Urinary bladder (tissue), 3 donors: ENCODE measurements at regions not wholly inside any gene's neighbourhood (a gene's known extent, or its start where the extent isn't known, plus 50 kb on each side); places are given as distances from the start of the nearest gene placed in this dataset.

Experiments used
- DNase-seq: peaks from one replicate; pipeline ENCODE4 v3.0.0-alpha.2; 2015; ENCODE audit errors: extremely low spot score
- H3K27ac ChIP-seq: one replicate; pipeline ENCODE4 v1.5.1; 2013; ENCODE audit warnings: low read depth, mild to moderate bottlenecking, moderate library complexity
- H3K36me3 ChIP-seq: one replicate; pipeline ENCODE4 v1.6.1; 2013; ENCODE audit warnings: mild to moderate bottlenecking, moderate library complexity; ENCODE audit not compliant: insufficient read depth
- H3K4me1 ChIP-seq: one replicate; pipeline ENCODE4 v1.6.1; 2013; ENCODE audit warnings: mild to moderate bottlenecking, moderate library complexity; ENCODE audit not compliant: insufficient read depth
- H3K4me3 ChIP-seq: one replicate; pipeline ENCODE4 v1.5.1; 2013; ENCODE audit warnings: low read depth, low read length
- WGBS: extraction: QIAGEN DNeasy Blood & Tissue Kit; methylation state at CpG from one replicate; pipeline ENCODE4 v1.1.7; 2013; 5-methylcytosine and 5-hydroxymethylcytosine counted together
- donor health status: healthy with polysubstance abuse.
- donor health status: healthy.

- WGBS = 91% methylated on average over 2 of the region's 2 CpGs
- no peaks in the 10 kb centered on the region for H3K36me3 ChIP-seq
- no peak for DNase-seq
- no peak overlapping the region for H3K4me3 ChIP-seq
- H3K27ac ChIP-seq = no peak overlapping the region
- no peaks in the 10 kb centered on the region for H3K4me1 ChIP-seq
Observed at GRCh38 chr2:38174131-38174530, 98.2 kb upstream of the CYP1B1 start.

GRCh38 chr2:38173683-38174082, 97.7 kb upstream of the CYP1B1 start:
- 76% methylated on average over 4 of the region's 4 CpGs for WGBS
- H3K27ac ChIP-seq = no peak overlapping the region
- no peak overlapping the region for H3K4me3 ChIP-seq
- no peak for DNase-seq
- no peaks in the 10 kb centered on the region for H3K4me1 ChIP-seq
- H3K36me3 ChIP-seq = no peaks in the 10 kb centered on the region

- no peak for DNase-seq
- no peaks in the 10 kb centered on the region for H3K4me1 ChIP-seq
- no peak overlapping the region for H3K27ac ChIP-seq
- 88% methylated on average over 1 of the region's 1 CpG for WGBS
- H3K4me3 ChIP-seq = no peak overlapping the region
- H3K36me3 ChIP-seq = no peaks in the 10 kb centered on the region
Observed at GRCh38 chr2:38171208-38171855, 95.4 kb upstream of the CYP1B1 start.

GRCh38 chr2:38170733-38171132, 94.8 kb upstream of the CYP1B1 start:
- H3K4me3 ChIP-seq = no peak overlapping the region
- DNase-seq = no peak
- H3K4me1 ChIP-seq = no peaks in the 10 kb centered on the region
- H3K36me3 ChIP-seq = no peaks in the 10 kb centered on the region
- no peak overlapping the region for H3K27ac ChIP-seq

- DNase-seq = no peak
- H3K4me3 ChIP-seq = no peak overlapping the region
- no peaks in the 10 kb centered on the region for H3K4me1 ChIP-seq
- H3K36me3 ChIP-seq = no peaks in the 10 kb centered on the region
- WGBS = 83% methylated on average over 3 of the region's 3 CpGs
- no peak overlapping the region for H3K27ac ChIP-seq
Observed at GRCh38 chr2:38170067-38170466, 94.1 kb upstream of the CYP1B1 start.

- no peak overlapping the region for H3K27ac ChIP-seq
- H3K4me1 ChIP-seq = no peaks in the 10 kb centered on the region
- no peaks in the 10 kb centered on the region for H3K36me3 ChIP-seq
- H3K4me3 ChIP-seq = no peak overlapping the region
- DNase-seq = no peak
- 88% methylated on average over 5 of the region's 5 CpGs for WGBS
Observed at GRCh38 chr2:38168710-38169480, 92.9 kb upstream of the CYP1B1 start.

GRCh38 chr2:38167968-38168350, 92.0 kb upstream of the CYP1B1 start:
- WGBS = 63% methylated on average over 2 of the region's 2 CpGs
- no peak overlapping the region for H3K27ac ChIP-seq
- no peaks in the 10 kb centered on the region for H3K4me1 ChIP-seq

GRCh38 chr2:38165698-38166097, 89.7 kb upstream of the CYP1B1 start:
- DNase-seq = no peak
- 96% methylated on average over 2 of the region's 2 CpGs for WGBS
- no peaks in the 10 kb centered on the region for H3K4me1 ChIP-seq
- H3K27ac ChIP-seq = no peak overlapping the region
- no peak overlapping the region for H3K4me3 ChIP-seq
- no peaks in the 10 kb centered on the region for H3K36me3 ChIP-seq

More at GRCh38 chr2:38167968-38168350, 92.0 kb upstream of the CYP1B1 start:
- H3K36me3 ChIP-seq = no peaks in the 10 kb centered on the region
- no peak for DNase-seq
- no peak overlapping the region for H3K4me3 ChIP-seq

- WGBS = 94% methylated on average over 4 of the region's 4 CpGs
- Histone ChIP-seq H3K36me3 (no peaks in the 10 kb centered on the region), H3K4me3 (no peak overlapping the region), H3K27ac (no peak overlapping the region), H3K4me1 (no peaks in the 10 kb centered on the region)
- no peak for DNase-seq
Observed at GRCh38 chr2:38164881-38165280, 88.9 kb upstream of the CYP1B1 start.

GRCh38 chr2:38163579-38163978, 87.6 kb upstream of the CYP1B1 start:
- DNase-seq = no peak
- Histone ChIP-seq H3K36me3 (no peaks in the 10 kb centered on the region), H3K27ac (no peak overlapping the region), H3K4me1 (no peaks in the 10 kb centered on the region), H3K4me3 (no peak overlapping the region)
- 93% methylated on average over 1 of the region's 1 CpG for WGBS

GRCh38 chr2:38163006-38163405, 87.1 kb upstream of the CYP1B1 start:
- 89% methylated on average over 3 of the region's 3 CpGs for WGBS
- H3K4me3 ChIP-seq = no peak overlapping the region
- no peaks in the 10 kb centered on the region for H3K36me3 ChIP-seq
- H3K4me1 ChIP-seq = no peaks in the 10 kb centered on the region
- DNase-seq = no peak
- no peak overlapping the region for H3K27ac ChIP-seq

- no peak overlapping the region for H3K27ac ChIP-seq
- no peaks in the 10 kb centered on the region for H3K4me1 ChIP-seq
- DNase-seq = no peak
- H3K4me3 ChIP-seq = no peak overlapping the region
- no peaks in the 10 kb centered on the region for H3K36me3 ChIP-seq
- 95% methylated on average over 5 of the region's 5 CpGs for WGBS
Observed at GRCh38 chr2:38160516-38160915, 84.6 kb upstream of the CYP1B1 start.

- no peak for DNase-seq
- no peak overlapping the region for H3K4me3 ChIP-seq
- H3K36me3 ChIP-seq = no peaks in the 10 kb centered on the region
- 59% methylated on average over 3 of the region's 3 CpGs for WGBS
- H3K4me1 ChIP-seq = no peaks in the 10 kb centered on the region
- H3K27ac ChIP-seq = no peak overlapping the region
Observed at GRCh38 chr2:38159597-38159996, 83.6 kb upstream of the CYP1B1 start.

- WGBS = 68% methylated on average over 6 of the region's 6 CpGs
- H3K4me3 ChIP-seq = no peak overlapping the region
- H3K4me1 ChIP-seq = no peaks in the 10 kb centered on the region
- H3K27ac ChIP-seq = no peak overlapping the region
- no peak for DNase-seq
- no peaks in the 10 kb centered on the region for H3K36me3 ChIP-seq
Observed at GRCh38 chr2:38159191-38159590, 83.2 kb upstream of the CYP1B1 start.
